ENCODE measurements at regions not wholly inside any gene's neighbourhood (a gene's known extent, or its start where the extent isn't known, plus 50 kb on each side); places are given as distances from the start of the nearest gene placed in this dataset.

DNA sequence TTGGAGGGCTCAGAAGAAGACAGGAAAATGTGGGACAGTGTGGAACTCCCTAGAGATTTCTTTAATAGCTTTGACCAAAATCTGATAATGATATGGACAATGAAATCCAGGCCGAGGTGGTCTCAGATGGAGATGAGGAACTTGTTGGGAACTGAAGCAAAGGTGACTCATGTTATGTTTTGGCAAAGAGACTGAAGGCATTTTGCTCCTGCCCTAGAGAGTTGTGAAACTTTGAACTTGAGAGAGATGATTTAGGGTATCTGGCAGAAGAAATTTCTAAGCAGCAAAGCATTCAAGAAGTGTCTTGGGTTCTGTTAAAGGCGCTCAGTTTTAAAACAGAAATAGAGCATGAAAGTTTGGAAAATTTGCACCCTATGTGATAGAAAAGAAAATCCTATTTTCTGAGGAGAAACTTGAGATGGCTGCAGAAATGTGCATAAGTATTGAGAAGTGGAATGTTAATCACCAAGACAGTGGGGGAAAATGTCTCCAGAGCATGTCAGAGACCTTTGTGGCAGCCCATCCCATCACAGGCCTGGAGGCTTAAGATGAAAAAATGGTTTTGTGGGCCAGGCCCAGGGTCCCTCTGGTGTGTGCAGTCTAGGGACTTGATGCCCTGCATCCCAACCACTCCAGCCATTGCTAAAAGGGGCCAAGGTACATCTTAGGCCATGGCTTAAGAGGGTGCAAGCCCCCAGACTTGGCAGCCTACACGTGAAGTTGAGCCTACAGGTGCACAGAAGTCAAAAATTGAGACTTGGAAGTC lies 463.7 kb upstream of the TLE4 start:
- H3K36me3 Mint-ChIP-seq, result peaks cover 5 to 11% of the 10 kb centered on the region in 2 donors
- DNase-seq (ENCODE audit: low spot score in 2 of 2) (no peak), ATAC-seq (no peak)
- H3K27ac Mint-ChIP-seq, result no peak overlapping the region
- H3K9me3 Mint-ChIP-seq, result peaks cover 12 to 20% of the 10 kb centered on the region in 2 donors

DNA sequence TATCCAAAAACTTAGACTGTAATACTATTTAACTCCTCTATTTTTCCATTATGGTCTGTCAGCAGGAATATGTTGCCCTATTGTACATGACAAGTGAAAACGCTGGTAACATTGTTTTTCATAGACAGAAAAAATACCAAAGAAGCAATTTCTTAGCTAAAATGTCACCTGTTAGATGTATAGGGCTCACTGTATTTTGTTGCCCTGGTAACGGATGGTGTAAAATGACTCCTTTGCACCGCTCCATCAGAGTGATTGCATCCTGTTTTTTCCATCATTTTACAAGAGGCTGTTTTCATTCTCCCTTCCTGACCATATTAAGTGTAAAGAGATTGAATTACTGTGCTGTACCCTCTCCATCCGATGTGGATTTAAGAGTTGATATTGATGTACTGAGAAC lies 460.1 kb upstream of the TLE4 start:
- Mint-ChIP-seq H3K36me3 (peaks cover 0 to 5% of the 10 kb centered on the region in 2 donors), H3K9me3 (peaks cover 7 to 20% of the 10 kb centered on the region in 2 donors), H3K27ac (no peak overlapping the region)
- DNase-seq (ENCODE audit: low spot score in 2 of 2), result no peak
- no peak for ATAC-seq

DNA sequence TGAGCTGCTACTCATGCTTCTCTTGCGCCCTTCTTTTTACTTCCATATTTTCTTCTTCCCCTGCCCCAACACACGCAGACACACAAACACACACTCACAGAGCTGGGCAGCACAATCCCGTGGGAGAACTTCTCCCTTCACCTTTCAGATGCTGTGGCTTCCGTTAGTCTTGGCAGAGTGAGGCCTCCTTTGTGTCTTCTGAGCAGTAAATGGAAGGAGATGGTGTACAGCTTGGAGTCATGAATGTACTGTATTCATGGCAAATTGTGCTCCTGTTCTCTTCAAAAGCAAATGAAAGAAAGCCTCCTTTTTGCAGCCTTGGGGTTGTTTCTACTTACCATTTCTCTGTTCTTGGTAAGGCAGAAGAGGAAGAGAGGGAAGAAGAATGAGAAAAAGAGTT lies 456.6 kb upstream of the TLE4 start:
- Mint-ChIP-seq H3K9me3 (peaks cover 0 to 4% of the 10 kb centered on the region in 2 donors), H3K27ac (no peak overlapping the region), H3K36me3 (no peaks in the 10 kb centered on the region)
- DNase-seq (ENCODE audit: low spot score in 2 of 2), result no peak
- ATAC-seq, result no peak

DNA sequence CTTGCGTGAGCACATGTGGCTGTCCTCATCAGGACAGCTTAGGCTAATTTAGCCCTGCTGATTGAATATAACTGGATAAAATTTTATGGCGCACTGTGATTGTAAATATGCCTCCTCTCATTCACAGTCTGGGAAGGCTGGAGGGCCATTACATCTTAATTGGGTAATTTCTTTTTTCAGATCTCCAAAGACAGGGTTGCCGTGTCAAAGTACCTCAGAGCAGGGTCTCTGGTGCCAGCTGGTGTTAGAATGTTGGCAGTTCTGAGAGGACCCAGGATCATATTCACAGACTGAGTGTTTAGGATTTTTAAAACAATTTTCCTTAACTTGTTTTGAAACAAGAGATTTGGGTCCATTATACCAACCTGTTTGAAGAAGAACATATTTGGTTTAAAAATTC lies 455.7 kb upstream of the TLE4 start:
- Mint-ChIP-seq H3K36me3 (no peaks in the 10 kb centered on the region), H3K27ac (no peak overlapping the region), H3K9me3 (no peaks in the 10 kb centered on the region)
- ATAC-seq (no peak), DNase-seq (ENCODE audit: low spot score in 2 of 2) (no peak)

DNA sequence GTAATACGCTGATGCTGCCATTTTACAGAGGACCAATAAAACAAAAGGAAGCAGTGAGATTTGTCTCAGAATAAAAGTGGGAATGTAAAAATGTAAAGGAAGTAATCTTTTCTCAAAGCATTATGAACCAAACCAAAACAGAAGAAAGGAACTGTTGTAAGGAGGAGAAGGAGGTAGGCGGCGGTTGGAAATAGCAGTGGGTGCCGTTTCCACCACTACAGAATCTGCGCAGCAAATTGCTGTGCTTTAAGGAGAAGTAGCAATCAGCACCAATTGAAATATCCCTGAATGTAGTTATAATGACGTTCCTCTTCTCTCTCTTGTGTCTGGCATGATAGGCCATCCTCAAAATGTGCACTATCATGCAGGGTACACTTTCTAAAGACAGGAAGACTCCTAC lies 455.1 kb upstream of the TLE4 start:
- H3K27ac Mint-ChIP-seq, result no peak overlapping the region
- ATAC-seq, result no peak
- DNase-seq (ENCODE audit: low spot score in 2 of 2), result no peak

DNA sequence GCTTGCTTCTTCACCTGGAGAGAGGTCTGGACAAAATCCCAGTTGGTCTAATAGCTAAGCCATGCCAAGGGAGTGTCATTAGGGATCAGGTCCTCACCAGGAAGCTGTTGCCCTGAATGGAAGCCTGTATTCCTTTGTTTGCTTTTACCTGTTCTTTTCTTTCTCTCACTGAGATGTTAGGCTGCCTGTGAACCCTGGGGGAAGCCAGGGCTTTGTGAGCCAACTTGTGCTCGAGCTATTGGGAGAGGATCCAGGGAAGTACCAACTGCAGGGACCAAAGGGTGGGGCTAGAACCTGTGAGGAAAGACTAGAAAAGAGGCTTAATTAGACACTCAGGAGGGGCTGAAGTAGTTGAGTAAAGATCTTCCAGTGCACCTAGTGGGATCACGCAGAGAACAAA lies 451.2 kb upstream of the TLE4 start:
- no peaks in the 10 kb centered on the region for H3K36me3 Mint-ChIP-seq
- H3K27ac Mint-ChIP-seq, result no peak overlapping the region
- ATAC-seq (no peak), DNase-seq (ENCODE audit: low spot score in 2 of 2) (no peak)
- H3K9me3 Mint-ChIP-seq, result peaks cover 0 to 7% of the 10 kb centered on the region in 2 donors

More for the DNA sequence above, 455.1 kb upstream of the TLE4 start:
- H3K36me3 Mint-ChIP-seq, result no peaks in the 10 kb centered on the region
- H3K9me3 Mint-ChIP-seq, result no peaks in the 10 kb centered on the region

DNA sequence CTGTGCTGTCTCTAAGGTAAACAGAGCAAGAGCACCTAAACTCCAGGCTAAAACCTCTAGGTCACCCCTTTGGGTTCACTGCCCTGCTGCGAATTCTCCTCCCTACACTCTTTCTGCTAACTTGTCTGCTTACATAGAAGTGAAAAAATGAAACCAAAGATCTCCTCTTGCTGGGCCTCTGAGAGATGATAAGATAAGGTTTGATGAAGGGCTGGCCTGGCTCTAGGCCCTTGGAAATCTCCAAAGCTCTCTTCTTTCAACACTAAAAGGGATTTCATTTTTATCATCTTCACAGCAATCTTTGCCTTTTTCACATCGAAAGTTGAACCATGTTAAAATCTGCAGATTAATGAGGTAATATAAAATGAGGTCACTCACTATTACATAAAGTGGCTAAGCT lies 450.8 kb upstream of the TLE4 start:
- no peak for ATAC-seq
- DNase-seq (ENCODE audit: low spot score in 2 of 2), result no peak
- Mint-ChIP-seq H3K36me3 (no peaks in the 10 kb centered on the region), H3K27ac (no peak overlapping the region), H3K9me3 (peaks cover 0 to 7% of the 10 kb centered on the region in 2 donors)

DNA sequence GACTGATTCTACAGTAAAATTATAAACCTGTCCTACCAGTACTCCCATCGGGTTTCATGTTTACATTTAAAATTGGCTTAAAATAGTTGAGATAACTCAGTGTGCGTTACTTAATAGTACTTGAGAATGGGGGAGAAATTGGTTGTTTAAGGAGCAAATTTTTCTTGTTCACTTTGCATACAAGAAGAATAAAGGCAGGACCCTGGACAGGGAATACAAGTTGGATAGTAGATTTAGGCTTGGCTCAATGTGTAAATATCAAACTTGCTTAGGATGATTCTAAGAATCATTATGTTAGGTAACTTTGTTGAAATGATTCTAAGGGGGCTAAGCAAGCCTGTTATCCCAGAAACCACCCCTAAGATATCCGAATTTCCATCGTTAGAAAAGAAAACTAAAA lies 448.4 kb upstream of the TLE4 start:
- ATAC-seq (no peak), DNase-seq (ENCODE audit: low spot score in 2 of 2) (no peak)
- H3K9me3 Mint-ChIP-seq, result peaks cover 0 to 7% of the 10 kb centered on the region in 2 donors
- no peak overlapping the region for H3K27ac Mint-ChIP-seq
- no peaks in the 10 kb centered on the region for H3K36me3 Mint-ChIP-seq

DNA sequence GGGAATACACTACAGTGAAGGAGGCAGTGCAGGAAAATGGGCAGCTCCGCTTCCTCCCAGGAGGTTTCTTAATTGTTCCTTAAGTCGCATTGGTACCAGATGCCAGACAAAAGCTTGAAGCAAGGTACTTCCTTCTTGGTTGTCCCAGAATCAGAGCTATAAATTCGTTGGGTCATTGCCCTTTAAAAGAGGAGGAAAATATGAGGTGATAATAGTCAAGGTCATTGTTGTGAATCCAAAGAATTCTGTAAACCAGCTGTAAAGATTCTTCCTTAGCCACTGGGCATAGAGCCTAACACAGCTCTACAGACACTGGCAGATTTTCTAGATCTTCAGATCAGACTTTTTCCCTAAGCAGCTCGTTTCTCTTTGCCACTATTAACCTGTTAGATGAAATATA lies 444.1 kb upstream of the TLE4 start:
- no peaks in the 10 kb centered on the region for H3K9me3 Mint-ChIP-seq
- DNase-seq (ENCODE audit: low spot score in 2 of 2) (no peak), ATAC-seq (no peak)
- no peak overlapping the region for H3K27ac Mint-ChIP-seq
- H3K36me3 Mint-ChIP-seq, result no peaks in the 10 kb centered on the region

DNA sequence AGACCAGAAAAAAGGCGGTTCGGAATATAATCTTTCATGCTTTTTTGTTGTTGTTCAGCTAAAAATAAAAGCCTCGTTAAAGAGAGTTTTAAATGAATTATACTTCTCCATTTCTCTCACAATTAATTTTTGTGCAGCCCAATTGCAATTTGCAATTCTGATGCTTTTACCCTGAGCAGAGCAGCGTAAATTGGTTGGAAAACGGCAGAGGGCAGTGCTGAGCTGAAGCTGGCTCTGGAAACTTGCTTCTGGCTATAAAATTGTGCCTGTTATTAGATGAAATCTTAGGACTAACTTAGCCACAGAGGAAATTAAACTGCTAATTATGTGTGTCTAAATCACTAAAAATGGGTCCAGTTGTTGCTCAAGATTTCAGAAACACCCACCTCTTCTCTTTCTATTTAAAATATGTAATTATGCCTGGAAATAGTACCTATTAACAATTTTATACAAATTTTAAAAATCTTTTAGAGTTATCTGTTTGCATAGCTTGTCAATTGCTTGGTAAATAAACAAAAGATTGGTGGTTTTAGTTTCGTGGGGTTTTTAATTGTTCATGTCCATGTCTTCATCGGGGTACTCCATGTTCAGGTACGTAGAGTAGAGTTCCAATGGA lies 441.8 kb upstream of the TLE4 start:
- DNase-seq (ENCODE audit: low spot score in 2 of 2), result peak in 1 of 2 donors; percentile 25
- ATAC-seq, result no peak

DNA sequence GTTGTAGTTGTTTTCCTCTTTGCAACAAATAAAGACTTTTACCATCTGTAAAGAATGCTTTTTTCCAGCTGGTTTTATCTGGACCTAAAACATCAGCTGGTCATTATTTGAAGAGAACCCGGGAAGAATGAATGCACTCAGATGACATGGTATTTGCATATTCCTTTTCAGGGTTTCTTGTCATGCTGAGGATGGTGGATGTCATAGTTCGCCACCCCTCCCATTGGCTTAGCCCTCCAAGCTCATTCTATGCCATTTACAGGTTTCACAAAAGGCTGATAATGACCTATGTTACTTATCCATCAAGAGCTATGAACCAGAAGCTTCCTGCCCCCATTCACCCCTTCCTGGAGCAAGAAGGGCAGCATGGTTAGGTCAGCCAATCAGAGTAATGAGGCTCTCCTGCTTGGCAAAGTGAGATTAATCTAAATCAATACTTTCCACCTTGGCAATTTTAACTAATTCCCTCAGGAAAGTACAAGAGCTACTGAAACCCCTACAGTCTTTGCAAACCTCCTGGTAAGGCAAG lies 440.5 kb upstream of the TLE4 start:
- DNase-seq (ENCODE audit: low spot score in 2 of 2), result no peak
- Mint-ChIP-seq H3K9me3 (no peaks in the 10 kb centered on the region), H3K27ac (no peak overlapping the region), H3K36me3 (no peaks in the 10 kb centered on the region)
- no peak for ATAC-seq

More for the DNA sequence above, 441.8 kb upstream of the TLE4 start:
- no peak overlapping the region for H3K27ac Mint-ChIP-seq
- H3K9me3 Mint-ChIP-seq, result no peaks in the 10 kb centered on the region
- no peaks in the 10 kb centered on the region for H3K36me3 Mint-ChIP-seq

DNA sequence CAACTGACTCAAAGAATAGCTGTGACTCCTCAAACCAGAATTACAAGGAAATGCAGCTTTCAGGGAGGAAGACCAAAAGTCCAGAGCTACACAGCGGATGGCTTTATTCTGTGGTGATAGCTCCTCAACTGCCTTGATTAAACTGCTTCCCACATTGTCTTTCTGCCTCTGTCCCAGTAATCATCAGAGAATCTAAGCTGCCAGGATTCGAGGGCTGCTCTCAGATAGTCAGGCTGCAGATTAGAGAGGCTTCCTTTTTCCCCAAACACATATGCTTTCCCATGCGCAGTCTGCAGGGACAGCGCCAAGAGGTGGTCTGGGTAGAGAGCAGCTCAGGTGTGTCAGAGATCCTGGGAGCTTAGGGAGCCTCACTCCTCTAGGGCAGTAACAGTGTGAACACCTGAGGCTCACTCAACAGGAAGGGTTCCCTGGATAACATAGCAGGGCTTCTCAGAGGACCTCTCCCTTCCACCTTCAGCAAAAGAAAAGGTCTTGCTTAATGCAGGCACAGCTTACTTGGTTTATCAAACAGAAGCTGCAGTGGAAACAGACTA lies 439.9 kb upstream of the TLE4 start:
- Mint-ChIP-seq H3K9me3 (no peaks in the 10 kb centered on the region), H3K27ac (no peak overlapping the region), H3K36me3 (no peaks in the 10 kb centered on the region)
- DNase-seq (ENCODE audit: low spot score in 2 of 2), result no peak
- no peak for ATAC-seq

DNA sequence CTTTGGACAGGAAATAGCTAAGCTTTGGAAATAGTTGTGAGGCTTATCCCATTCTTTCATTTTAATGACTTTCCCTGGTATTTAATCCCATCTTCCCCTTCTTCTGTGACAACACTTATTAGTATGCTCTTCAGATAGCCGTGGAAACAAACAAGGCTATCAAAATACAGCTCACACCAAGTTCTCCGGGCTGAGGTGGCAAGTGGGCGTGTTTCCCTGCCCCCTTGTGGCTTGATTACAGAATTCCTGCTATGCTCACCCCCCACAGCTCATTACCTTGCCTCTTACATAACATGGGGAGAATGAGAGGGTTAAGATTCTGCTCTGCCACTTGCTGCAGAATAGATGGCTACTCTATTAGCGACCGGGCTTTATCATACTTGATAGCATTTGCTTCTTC lies 437.1 kb upstream of the TLE4 start:
- Mint-ChIP-seq H3K9me3 (no peaks in the 10 kb centered on the region), H3K36me3 (no peaks in the 10 kb centered on the region), H3K27ac (no peak overlapping the region)
- DNase-seq (ENCODE audit: low spot score in 2 of 2) (no peak), ATAC-seq (no peak)

DNA sequence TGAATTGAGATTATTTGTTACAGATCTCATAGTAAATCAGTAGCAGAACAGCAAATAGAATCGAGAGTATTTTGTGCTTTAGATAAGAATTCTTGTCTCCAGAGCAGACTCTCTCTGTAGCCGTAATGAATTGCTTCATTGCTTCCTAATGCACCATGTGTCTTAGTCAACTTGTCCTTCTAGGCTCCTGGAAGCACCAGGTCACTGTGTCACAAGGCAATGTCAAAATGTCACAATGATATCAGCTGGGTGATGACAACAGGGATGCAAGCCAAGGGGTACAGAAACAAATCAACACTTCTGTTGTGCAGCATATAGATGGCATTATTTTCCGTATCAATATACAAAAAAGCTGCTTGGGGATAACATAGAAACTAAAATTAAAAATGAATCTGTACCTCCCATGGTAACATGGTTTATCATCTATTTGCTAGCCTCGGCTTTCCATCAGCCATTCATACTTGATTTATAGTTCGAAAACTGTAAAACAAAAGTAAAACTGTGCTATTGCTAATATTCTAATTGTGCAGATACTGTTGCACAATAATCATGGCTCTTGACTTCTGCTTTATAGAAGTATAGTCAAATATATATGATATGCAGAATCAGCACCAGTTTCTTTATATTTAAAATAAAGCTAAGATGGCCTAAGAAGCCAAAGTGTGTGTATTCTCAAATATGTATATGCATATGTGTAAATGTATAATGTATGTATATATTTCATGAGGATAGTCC lies 435.9 kb upstream of the TLE4 start:
- ATAC-seq (no peak), DNase-seq (ENCODE audit: low spot score in 2 of 2) (no peak)
- Mint-ChIP-seq H3K27ac (no peak overlapping the region), H3K36me3 (no peaks in the 10 kb centered on the region), H3K9me3 (no peaks in the 10 kb centered on the region)

DNA sequence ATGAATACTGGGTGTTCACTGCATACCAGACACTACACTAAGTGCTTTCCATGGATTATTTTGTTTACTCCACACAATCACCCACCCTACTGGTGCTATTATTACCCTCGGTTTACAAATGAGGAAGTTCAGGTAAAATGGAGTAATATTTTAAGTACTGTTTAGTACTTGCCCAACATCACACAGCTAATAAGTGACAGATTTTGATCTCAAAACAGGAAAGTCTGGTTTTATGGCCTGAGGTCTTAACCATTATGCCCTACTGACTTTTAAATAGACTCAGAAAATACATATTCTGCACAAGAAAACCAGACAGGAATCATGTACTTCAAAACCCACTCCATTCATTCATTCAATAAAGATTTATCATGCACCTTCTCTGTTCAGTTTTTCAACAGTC lies 431.0 kb upstream of the TLE4 start:
- H3K36me3 Mint-ChIP-seq, result no peaks in the 10 kb centered on the region
- H3K9me3 Mint-ChIP-seq, result peaks cover 0 to 4% of the 10 kb centered on the region in 2 donors
- DNase-seq (ENCODE audit: low spot score in 2 of 2) (no peak), ATAC-seq (no peak)
- no peak overlapping the region for H3K27ac Mint-ChIP-seq

DNA sequence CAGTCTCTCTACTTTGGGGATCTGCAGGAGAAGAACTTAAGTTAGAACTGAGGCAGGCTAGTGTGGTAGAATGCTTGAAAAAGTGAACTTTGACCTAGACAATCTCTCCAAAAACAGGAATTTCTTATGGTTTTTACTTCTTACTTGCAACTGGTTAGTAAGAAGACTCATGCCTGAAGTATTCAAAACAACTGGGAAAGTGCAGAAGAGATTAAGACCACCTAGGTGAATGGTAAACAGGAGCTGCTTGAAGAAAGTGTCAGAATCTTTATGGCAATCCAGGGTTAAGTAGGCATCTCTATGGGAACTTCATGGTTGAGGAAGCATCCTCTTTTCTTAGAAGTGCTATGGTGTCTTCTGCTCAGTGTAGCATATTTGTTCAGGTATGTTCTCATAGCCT lies 428.6 kb upstream of the TLE4 start:
- H3K27ac Mint-ChIP-seq, result no peak overlapping the region
- peaks cover 0 to 7% of the 10 kb centered on the region in 2 donors for H3K9me3 Mint-ChIP-seq

DNA sequence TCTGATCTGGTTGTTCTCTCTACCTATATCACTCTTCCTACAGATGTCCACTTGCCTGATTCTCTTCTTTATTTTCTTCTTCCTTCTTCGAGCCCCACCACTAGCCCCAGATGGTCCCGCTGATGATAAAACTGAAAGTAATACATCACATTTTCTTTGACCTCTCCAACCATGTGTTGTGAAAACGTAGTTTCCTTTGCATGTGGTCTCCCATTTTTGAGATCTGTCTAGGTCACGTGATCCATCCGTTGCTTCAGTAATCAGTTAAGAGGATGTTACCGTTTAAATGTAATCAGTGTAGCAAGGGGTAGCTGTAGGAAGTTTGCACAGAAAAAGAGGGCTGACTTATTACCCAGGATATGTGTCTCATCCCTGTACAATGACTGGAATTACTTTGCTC lies 426.3 kb upstream of the TLE4 start:
- no peak for ATAC-seq
- Mint-ChIP-seq H3K27ac (no peak overlapping the region), H3K36me3 (no peaks in the 10 kb centered on the region), H3K9me3 (peaks cover 0 to 7% of the 10 kb centered on the region in 2 donors)
- no peak for DNase-seq (ENCODE audit: low spot score in 2 of 2)

More for the DNA sequence above, 428.6 kb upstream of the TLE4 start:
- no peaks in the 10 kb centered on the region for H3K36me3 Mint-ChIP-seq
- DNase-seq (ENCODE audit: low spot score in 2 of 2), result no peak
- no peak for ATAC-seq
